ENCODE measurements at regions not wholly inside any gene's neighbourhood (a gene's known extent, or its start where the extent isn't known, plus 50 kb on each side); places are given as distances from the start of the nearest gene placed in this dataset.

DNA sequence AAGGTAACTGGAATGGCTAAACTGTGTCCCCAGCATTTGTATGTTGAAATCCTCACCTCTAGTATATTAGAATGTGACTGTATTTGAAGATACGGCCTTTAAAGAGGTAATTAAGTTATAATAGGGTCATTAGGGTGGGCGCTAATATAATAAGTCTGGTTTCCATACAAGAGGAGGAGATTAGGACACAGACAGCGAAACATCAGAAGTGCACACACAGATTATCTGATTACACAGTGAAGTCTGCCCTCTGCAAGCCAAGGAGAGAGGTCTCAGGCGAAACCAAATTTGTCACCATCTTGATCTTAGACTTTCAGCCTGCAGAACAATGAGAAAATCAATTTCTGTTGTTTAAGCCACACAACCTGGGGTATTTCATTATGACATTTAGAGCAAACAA, 2233.1 kb downstream of the MRPL39 start:
- Histone ChIP-seq H3K4me1 (no peaks in the 10 kb centered on the region), H3K4me3 (no peak overlapping the region), H3K27me3 (no peaks in the 10 kb centered on the region), H3K36me3 (no peaks in the 10 kb centered on the region), H3K9me3 (no peaks in the 10 kb centered on the region), H3K27ac (no peak overlapping the region)
- intact Hi-C loops (cut with DNase I), result no loop called here
- DNase-seq (no peak), ATAC-seq (no peak)
- TF ChIP-seq POLR2A (IDR thresholded peaks at IDR 0.05), result no peak
- TF ChIP-seq, protein P1, sequence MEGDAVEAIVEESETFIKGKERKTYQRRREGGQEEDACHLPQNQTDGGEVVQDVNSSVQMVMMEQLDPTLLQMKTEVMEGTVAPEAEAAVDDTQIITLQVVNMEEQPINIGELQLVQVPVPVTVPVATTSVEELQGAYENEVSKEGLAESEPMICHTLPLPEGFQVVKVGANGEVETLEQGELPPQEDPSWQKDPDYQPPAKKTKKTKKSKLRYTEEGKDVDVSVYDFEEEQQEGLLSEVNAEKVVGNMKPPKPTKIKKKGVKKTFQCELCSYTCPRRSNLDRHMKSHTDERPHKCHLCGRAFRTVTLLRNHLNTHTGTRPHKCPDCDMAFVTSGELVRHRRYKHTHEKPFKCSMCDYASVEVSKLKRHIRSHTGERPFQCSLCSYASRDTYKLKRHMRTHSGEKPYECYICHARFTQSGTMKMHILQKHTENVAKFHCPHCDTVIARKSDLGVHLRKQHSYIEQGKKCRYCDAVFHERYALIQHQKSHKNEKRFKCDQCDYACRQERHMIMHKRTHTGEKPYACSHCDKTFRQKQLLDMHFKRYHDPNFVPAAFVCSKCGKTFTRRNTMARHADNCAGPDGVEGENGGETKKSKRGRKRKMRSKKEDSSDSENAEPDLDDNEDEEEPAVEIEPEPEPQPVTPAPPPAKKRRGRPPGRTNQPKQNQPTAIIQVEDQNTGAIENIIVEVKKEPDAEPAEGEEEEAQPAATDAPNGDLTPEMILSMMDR (IDR thresholded peaks at IDR 0.05), result no peak
- 45% methylated on average over 4 of the region's 4 CpGs for WGBS (ENCODE audit: insufficient coverage, low coverage, low lambda C conversion rate, missing lambda C conversion rate)

DNA sequence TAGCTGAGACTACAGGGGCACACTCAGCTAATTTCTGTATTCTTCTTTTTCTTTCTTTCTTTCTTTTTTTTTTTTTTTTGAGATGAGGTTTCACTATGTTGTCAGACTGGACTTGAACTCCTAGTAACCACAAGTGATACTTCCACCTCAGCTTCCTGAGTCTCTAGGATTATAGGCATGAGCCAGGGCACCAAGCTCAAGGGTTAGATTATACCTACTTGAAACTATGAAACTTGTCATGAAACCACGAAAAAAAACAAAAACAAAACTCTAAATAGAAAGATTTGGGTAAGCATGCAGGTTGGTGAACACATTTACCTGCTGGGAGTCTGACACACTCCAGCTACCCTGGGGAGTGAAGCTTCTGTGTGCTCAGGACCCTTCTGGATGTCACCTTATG, 2250.4 kb downstream of the MRPL39 start:
- no peaks in the 10 kb centered on the region for H3K9me3 ChIP-seq

DNA sequence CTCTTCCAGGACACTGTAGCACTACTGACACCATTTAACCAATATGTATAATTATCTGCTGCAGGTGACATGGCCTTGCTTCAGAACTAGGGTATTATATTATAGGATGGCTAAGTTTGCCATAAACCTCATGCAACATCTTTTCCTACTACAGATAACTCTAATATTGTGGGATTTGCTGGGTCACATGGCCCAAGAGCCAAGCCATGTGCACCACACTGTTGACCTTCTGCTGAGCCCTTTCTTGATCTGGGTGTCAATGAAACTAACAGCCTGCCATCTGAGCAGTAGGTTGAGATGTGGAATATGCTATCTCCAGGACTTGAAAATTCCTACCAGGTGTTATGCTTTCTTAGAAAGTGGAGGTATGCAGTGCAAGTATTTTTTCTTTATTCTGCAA, 2291.1 kb downstream of the MRPL39 start:
- Histone ChIP-seq H3K36me3 (no peaks in the 10 kb centered on the region), H3K27ac (no peak overlapping the region), H3K4me3 (no peak overlapping the region), H3K27me3 (no peaks in the 10 kb centered on the region), H3K9me3 (no peaks in the 10 kb centered on the region), H3K4me1 (no peaks in the 10 kb centered on the region)
- ATAC-seq (no peak), DNase-seq (no peak)
- intact Hi-C loops (cut with DNase I), result no loop called here
- TF ChIP-seq, protein P1 (IDR thresholded peaks at IDR 0.05), result no peak
- TF ChIP-seq POLR2A (IDR thresholded peaks at IDR 0.05), result no peak

More for the DNA sequence above, 2250.4 kb downstream of the MRPL39 start:
- ATAC-seq (no peak), DNase-seq (no peak)
- TF ChIP-seq, protein P1 (IDR thresholded peaks at IDR 0.05), result no peak
- no peak for TF ChIP-seq POLR2A (IDR thresholded peaks at IDR 0.05)
- H3K4me3 ChIP-seq, result no peak overlapping the region
- H3K36me3 ChIP-seq, result no peaks in the 10 kb centered on the region
- H3K4me1 ChIP-seq, result no peaks in the 10 kb centered on the region
- no peak overlapping the region for H3K27ac ChIP-seq
- H3K27me3 ChIP-seq, result no peaks in the 10 kb centered on the region
- intact Hi-C loops (cut with DNase I), result no loop called here
- 6% methylated on average over 1 of the region's 1 CpG for WGBS (ENCODE audit: insufficient coverage, low coverage, low lambda C conversion rate, missing lambda C conversion rate)

DNA sequence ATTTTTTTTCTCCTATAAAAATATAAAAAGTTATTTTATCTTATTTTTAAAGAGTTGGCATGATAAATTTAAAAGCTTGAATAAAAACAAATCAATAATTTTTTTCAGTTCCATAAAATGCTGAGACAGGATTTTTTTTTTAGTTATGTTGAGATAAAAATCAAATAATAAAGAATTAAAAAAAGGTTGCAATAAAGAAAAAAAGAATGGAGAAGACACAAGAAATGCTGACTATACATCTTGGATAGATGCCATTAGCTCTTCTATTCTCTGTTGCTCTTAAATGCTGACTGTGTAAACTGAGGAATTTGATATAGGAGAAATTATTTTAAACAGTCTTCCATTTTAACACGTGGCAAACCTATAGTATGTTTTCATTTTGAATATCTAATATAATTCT, 2298.5 kb downstream of the MRPL39 start:
- H3K27me3 ChIP-seq, result no peaks in the 10 kb centered on the region
- H3K4me3 ChIP-seq, result no peak overlapping the region
- H3K9me3 ChIP-seq, result no peaks in the 10 kb centered on the region
- DNase-seq, result no peak
- intact Hi-C loops (cut with DNase I), result no loop called here
- WGBS (ENCODE audit: insufficient coverage, low coverage, low lambda C conversion rate, missing lambda C conversion rate), result 11% methylated on average over 1 of the region's 1 CpG
- no peak for ATAC-seq
- H3K36me3 ChIP-seq, result no peaks in the 10 kb centered on the region
- no peaks in the 10 kb centered on the region for H3K4me1 ChIP-seq
- no peak overlapping the region for H3K27ac ChIP-seq
- TF ChIP-seq, protein P1 (IDR thresholded peaks at IDR 0.05), result no peak

DNA sequence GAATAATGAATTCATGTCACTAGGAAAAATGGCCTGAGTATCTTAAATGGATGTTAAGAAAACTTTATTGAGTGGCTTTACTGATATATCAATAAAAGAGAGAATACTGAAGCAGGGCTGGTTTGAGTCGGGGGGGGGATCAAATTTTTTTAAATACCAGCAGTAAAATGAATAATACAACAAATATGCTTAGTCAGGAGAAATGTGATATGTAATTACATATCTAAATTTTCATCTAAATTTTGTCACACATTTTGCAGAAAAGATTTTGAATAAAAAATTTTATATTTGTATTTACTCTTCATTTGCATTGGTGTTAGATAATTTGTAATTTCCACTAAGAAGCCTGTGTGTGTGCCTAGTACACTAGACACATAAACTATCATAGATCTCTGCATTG, 2300.2 kb downstream of the MRPL39 start:
- no peak for ATAC-seq
- H3K4me1 ChIP-seq, result no peaks in the 10 kb centered on the region
- H3K9me3 ChIP-seq, result no peaks in the 10 kb centered on the region
- intact Hi-C loops (cut with DNase I), result no loop called here
- no peaks in the 10 kb centered on the region for H3K36me3 ChIP-seq
- no peak for DNase-seq
- WGBS (ENCODE audit: insufficient coverage, low coverage, low lambda C conversion rate, missing lambda C conversion rate), result 4% methylated on average over 1 of the region's 1 CpG
- H3K27me3 ChIP-seq, result no peaks in the 10 kb centered on the region
- H3K27ac ChIP-seq, result no peak overlapping the region
- TF ChIP-seq, protein P1 (IDR thresholded peaks at IDR 0.05), result no peak
- no peak for TF ChIP-seq POLR2A (IDR thresholded peaks at IDR 0.05)
- no peak overlapping the region for H3K4me3 ChIP-seq
